ENCODE measurements at regions not wholly inside any gene's neighbourhood (a gene's known extent, or its start where the extent isn't known, plus 50 kb on each side); places are given as distances from the start of the nearest gene placed in this dataset.

DNA sequence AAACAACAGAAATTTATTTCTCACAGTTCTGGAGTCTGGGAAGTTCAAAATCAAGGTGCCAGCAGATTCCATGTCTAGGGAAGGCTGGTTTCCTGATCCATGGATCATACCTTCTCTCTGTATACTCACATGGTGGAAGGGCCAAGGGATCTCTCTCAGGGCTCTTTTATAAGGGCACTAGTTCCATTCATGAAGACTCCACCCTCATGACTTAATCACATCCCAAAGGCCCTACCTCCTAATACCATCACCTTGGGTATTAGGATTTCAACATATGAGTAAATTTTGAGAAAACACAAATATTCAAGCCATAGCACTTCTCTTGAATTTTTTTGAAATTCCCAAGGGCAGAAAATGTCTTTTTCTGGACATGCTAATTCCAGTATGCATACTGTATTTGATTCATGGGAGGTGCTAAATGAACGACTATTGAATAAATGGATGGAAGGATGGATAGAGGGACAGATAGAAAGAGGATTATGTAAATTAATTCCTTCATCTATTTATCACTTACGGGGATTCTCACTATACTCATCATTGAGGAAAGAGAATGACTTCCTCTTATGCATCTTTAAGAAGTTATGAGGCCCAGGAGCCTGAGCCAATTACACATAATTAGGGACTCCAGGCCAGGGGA, 182.8 kb downstream of the NRIP1 start:
- Histone ChIP-seq H3K27ac (ENCODE audit: low read length) (no peak overlapping the region), H3K36me3 (ENCODE audit: control insufficient read depth, low read depth, low read length) (no peaks in the 10 kb centered on the region), H3K9me3 (ENCODE audit: control insufficient read depth, low read depth, low read length) (no peaks in the 10 kb centered on the region), H3K9ac (ENCODE audit: low read length) (no peak overlapping the region), H3K4me3 (ENCODE audit: low read length) (no peak overlapping the region), H3K4me1 (ENCODE audit: control insufficient read depth, low read depth, low read length) (no peaks in the 10 kb centered on the region), H3K27me3 (ENCODE audit: control insufficient read depth, insufficient read depth, low read length) (no peaks in the 10 kb centered on the region)

DNA sequence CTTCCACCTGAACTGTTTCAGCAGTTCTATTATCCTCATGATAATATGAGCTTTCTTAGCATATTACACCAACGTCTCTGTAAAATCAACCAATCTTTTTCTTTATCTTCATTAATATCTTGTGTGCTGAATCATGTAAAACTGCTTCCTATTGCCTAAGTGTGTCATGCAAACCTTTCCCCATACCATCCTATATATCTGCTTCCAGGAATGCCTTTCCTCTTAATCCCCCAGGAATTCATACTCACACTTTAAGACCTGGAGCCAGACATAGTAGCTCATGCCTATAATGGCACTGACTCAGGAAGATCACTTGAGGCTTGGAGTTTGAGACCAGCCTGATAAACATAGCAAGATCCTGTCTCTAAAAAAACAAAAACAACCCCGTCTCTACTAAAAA, 183.9 kb downstream of the NRIP1 start:
- Histone ChIP-seq H3K9me3 (ENCODE audit: control insufficient read depth, low read depth, low read length) (no peaks in the 10 kb centered on the region), H3K27me3 (ENCODE audit: control insufficient read depth, insufficient read depth, low read length) (no peaks in the 10 kb centered on the region), H3K9ac (ENCODE audit: low read length) (no peak overlapping the region), H3K4me3 (ENCODE audit: low read length) (no peak overlapping the region), H3K36me3 (ENCODE audit: control insufficient read depth, low read depth, low read length) (no peaks in the 10 kb centered on the region), H3K27ac (ENCODE audit: low read length) (no peak overlapping the region), H3K4me1 (ENCODE audit: control insufficient read depth, low read depth, low read length) (no peaks in the 10 kb centered on the region)

DNA sequence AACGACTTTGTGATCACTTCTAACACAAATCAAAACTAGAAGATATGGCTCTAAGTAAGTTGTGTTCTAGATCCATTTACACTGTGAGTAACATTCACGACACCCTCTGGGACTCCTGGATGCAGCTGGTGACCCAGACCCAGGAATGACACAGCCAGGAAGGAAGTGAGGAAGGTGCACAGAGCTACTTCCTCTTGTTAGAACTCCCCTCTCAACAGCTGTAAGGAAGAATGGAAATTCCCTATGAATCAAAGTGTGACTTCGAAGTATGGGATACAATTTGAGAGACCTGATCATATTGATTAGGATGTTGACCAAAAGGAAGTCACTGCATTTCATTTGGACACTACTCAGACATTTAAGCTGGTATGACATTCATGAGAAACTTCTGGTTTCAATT, 185.3 kb downstream of the NRIP1 start:
- Histone ChIP-seq H3K36me3 (ENCODE audit: control insufficient read depth, low read depth, low read length) (no peaks in the 10 kb centered on the region), H3K4me3 (ENCODE audit: low read length) (no peak overlapping the region), H3K4me1 (ENCODE audit: control insufficient read depth, low read depth, low read length) (no peaks in the 10 kb centered on the region), H3K27me3 (ENCODE audit: control insufficient read depth, insufficient read depth, low read length) (no peaks in the 10 kb centered on the region), H3K27ac (ENCODE audit: low read length) (no peak overlapping the region), H3K9me3 (ENCODE audit: control insufficient read depth, low read depth, low read length) (no peaks in the 10 kb centered on the region), H3K9ac (ENCODE audit: low read length) (no peak overlapping the region)

DNA sequence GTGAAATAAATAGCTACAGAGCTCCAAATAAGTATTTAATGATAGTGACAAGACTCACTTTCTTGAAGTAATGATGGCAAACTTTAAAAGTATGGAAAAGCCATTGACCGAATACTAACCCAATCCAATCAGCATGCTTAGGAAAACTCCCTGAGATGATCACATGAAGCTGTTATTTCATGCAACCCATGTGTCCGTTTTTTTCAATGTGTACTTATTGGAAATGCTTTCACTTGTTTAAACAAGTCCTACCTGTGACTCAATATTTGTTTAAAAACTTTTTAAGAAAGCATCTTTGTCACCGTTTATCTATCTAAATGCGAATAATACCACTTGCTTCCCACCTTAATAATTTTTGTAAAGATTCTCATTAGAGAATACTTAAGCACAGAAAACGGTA, 185.8 kb downstream of the NRIP1 start:
- Histone ChIP-seq H3K27ac (ENCODE audit: low read length) (no peak overlapping the region), H3K4me1 (ENCODE audit: control insufficient read depth, low read depth, low read length) (no peaks in the 10 kb centered on the region), H3K9ac (ENCODE audit: low read length) (no peak overlapping the region)

DNA sequence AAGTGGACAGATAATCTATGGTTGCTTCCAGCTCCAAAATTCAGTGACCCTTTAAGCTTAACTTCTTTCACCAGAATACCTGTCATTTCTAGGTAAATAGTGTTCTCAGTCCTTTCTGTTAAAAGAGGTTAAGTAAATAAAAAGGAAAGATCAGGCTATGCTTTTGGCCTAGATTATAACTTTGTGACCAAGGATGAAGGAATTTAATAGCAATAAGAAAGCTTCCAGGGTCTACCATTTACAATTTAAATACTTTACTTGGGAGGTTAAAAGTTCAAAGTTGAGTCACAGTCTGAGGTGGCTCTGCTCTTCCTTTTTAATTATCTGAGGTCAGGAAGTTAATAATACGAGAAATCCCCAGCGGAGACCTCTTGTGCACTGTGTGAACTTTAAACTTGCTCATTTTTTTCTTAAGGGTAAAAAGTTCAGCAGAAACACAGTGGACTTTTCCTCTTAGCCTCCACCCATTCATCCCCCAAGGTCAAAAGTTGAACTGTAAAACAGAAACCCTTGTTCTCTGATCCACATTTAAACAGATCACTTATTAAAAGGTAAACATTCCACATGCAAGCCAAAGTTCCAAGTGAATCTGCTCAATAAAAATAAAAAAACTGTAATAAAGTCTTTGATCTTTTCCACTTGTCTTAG, 187.1 kb downstream of the NRIP1 start:
- Histone ChIP-seq H3K27ac (ENCODE audit: low read length) (no peak overlapping the region), H3K36me3 (ENCODE audit: control insufficient read depth, low read depth, low read length) (no peaks in the 10 kb centered on the region), H3K4me3 (ENCODE audit: low read length) (no peak overlapping the region), H3K4me1 (ENCODE audit: control insufficient read depth, low read depth, low read length) (no peaks in the 10 kb centered on the region), H3K27me3 (ENCODE audit: control insufficient read depth, insufficient read depth, low read length) (no peaks in the 10 kb centered on the region), H3K9ac (ENCODE audit: low read length) (no peak overlapping the region), H3K9me3 (ENCODE audit: control insufficient read depth, low read depth, low read length) (no peaks in the 10 kb centered on the region)

More for the DNA sequence above, 185.8 kb downstream of the NRIP1 start:
- Histone ChIP-seq H3K27me3 (ENCODE audit: control insufficient read depth, insufficient read depth, low read length) (no peaks in the 10 kb centered on the region), H3K9me3 (ENCODE audit: control insufficient read depth, low read depth, low read length) (no peaks in the 10 kb centered on the region), H3K4me3 (ENCODE audit: low read length) (no peak overlapping the region), H3K36me3 (ENCODE audit: control insufficient read depth, low read depth, low read length) (no peaks in the 10 kb centered on the region)

DNA sequence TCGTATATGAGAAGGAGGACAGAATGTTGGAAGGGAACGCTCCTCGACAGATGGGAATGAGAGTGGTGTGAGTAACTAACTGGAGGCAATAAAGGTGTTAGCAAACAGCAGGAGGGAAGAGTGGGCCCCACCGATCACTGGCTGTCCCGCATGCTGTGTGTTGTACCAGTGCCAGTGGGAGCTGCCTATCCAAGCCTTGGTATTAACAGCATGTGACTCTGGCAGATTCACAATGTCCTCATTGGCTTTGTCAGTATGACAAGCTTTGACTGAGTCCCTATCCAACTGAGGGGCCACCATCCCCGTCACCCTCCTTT, 188.3 kb downstream of the NRIP1 start:
- Histone ChIP-seq H3K4me3 (ENCODE audit: low read length) (no peak overlapping the region), H3K4me1 (ENCODE audit: control insufficient read depth, low read depth, low read length) (no peaks in the 10 kb centered on the region), H3K27ac (ENCODE audit: low read length) (no peak overlapping the region), H3K9me3 (ENCODE audit: control insufficient read depth, low read depth, low read length) (no peaks in the 10 kb centered on the region), H3K27me3 (ENCODE audit: control insufficient read depth, insufficient read depth, low read length) (no peaks in the 10 kb centered on the region), H3K36me3 (ENCODE audit: control insufficient read depth, low read depth, low read length) (no peaks in the 10 kb centered on the region), H3K9ac (ENCODE audit: low read length) (no peak overlapping the region)

DNA sequence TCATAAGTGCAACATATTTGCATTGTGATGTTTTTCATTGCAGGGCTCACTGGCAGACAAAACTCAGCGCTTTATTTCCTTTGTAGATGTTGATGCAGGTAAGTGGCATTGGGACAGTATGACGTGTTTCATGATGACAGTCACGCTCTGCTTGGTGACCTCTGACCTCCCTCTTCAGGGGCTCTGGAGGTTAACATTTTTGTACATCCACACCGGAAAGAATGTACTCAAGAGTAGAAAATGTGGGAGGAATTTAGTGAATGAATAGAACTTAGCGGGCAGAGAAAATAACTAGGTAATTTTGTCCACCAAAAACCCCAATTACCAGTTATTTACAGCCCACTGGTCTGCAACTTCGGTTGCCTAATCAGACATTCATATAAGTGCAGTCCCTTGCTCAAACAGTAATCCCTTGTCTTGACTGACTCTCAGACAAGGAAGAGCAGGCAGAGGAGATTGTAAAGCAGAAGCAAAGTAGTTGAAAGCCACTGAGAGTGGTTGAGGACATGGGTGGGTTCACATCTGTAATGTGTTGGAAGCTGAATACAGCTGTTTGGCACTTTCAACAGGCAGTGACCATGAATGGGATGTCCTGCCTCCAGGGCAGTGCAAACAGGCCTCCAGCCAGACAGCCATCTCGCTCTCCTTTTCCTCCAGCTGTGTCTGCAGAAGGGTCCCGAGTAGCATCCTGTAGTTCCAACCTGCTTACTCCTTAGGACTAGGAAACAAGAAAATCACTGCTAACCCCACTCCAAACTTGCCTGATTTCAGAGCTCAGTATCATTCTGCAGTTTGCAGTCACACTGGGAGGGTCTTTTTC, 188.9 kb downstream of the NRIP1 start:
- Histone ChIP-seq H3K4me3 (ENCODE audit: low read length) (no peak overlapping the region), H3K4me1 (ENCODE audit: control insufficient read depth, low read depth, low read length) (no peaks in the 10 kb centered on the region), H3K9ac (ENCODE audit: low read length) (no peak overlapping the region), H3K27me3 (ENCODE audit: control insufficient read depth, insufficient read depth, low read length) (no peaks in the 10 kb centered on the region), H3K36me3 (ENCODE audit: control insufficient read depth, low read depth, low read length) (no peaks in the 10 kb centered on the region), H3K27ac (ENCODE audit: low read length) (no peak overlapping the region), H3K9me3 (ENCODE audit: control insufficient read depth, low read depth, low read length) (no peaks in the 10 kb centered on the region)

DNA sequence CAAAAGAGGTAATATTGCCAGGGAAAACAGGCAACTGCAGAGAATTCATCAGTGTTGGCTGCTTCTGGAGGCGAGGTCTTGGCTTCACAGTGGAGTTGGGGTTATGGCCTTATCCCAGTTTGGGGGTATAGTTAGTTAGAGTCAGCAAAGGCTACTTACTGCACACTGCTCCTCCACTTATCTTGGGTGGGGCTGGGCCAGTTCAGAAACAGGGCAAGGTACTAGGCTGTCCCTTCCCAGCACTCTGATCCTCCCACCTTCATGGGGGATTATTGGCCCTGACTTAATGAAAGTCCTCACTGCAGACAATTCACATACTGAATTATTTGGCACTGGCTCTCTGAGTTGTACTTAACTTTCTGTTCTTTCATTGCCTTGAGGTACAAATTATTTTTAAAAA, 189.6 kb downstream of the NRIP1 start:
- Histone ChIP-seq H3K4me1 (ENCODE audit: control insufficient read depth, low read depth, low read length) (no peaks in the 10 kb centered on the region), H3K27me3 (ENCODE audit: control insufficient read depth, insufficient read depth, low read length) (no peaks in the 10 kb centered on the region), H3K36me3 (ENCODE audit: control insufficient read depth, low read depth, low read length) (no peaks in the 10 kb centered on the region)

DNA sequence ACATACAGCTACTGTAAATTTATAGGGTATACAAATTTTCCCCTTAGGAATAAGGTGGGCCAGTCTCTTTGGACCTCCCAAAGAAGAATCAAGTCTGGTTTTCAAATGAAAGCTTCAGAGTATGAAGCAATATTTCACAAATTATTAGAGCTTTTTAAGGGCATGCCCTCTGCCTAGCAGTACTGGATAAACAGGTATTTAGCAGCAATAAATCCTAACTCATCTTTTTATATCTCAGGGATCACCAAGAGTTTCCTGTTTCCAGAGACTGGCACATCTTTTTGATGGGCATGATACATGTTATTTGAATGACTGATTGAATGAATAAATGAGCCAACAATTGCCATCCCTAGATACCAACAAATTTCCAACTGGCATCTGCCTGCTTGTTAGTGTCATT, 190.4 kb downstream of the NRIP1 start:
- no peak overlapping the region for H3K4me3 ChIP-seq (ENCODE audit: low read length)
- no peaks in the 10 kb centered on the region for H3K27me3 ChIP-seq (ENCODE audit: control insufficient read depth, insufficient read depth, low read length)
- H3K9me3 ChIP-seq (ENCODE audit: control insufficient read depth, low read depth, low read length): no peaks in the 10 kb centered on the region
- no peaks in the 10 kb centered on the region for H3K4me1 ChIP-seq (ENCODE audit: control insufficient read depth, low read depth, low read length)
- H3K27ac ChIP-seq (ENCODE audit: low read length): no peak overlapping the region
- H3K9ac ChIP-seq (ENCODE audit: low read length): no peak overlapping the region
- no peaks in the 10 kb centered on the region for H3K36me3 ChIP-seq (ENCODE audit: control insufficient read depth, low read depth, low read length)

More for the DNA sequence above, 189.6 kb downstream of the NRIP1 start:
- no peak overlapping the region for H3K9ac ChIP-seq (ENCODE audit: low read length)
- no peak overlapping the region for H3K27ac ChIP-seq (ENCODE audit: low read length)
- no peak overlapping the region for H3K4me3 ChIP-seq (ENCODE audit: low read length)
- no peaks in the 10 kb centered on the region for H3K9me3 ChIP-seq (ENCODE audit: control insufficient read depth, low read depth, low read length)

DNA sequence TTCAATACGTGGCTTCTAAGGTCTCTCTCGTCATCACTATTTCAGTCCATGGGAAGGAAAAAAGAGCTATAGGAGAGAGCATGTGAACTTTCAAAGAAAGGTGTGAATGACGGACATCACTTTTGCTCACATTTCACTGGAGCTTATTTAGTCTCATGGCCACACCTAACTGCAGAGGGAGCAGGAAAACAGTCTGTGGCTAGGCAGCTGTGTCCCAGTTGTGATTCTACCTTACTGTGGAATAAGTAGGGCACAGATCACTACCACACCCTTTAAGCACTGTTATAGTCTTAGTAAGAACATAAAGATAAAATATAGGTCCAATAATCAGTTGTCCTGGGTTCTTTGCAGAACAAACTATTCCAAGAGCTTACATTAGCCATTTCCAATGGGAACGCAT, 192.9 kb downstream of the NRIP1 start:
- no peaks in the 10 kb centered on the region for H3K27me3 ChIP-seq (ENCODE audit: control insufficient read depth, insufficient read depth, low read length)
- no peak overlapping the region for H3K27ac ChIP-seq (ENCODE audit: low read length)
- H3K4me3 ChIP-seq (ENCODE audit: low read length): no peak overlapping the region
- no peaks in the 10 kb centered on the region for H3K36me3 ChIP-seq (ENCODE audit: control insufficient read depth, low read depth, low read length)
- no peaks in the 10 kb centered on the region for H3K9me3 ChIP-seq (ENCODE audit: control insufficient read depth, low read depth, low read length)
- no peak overlapping the region for H3K9ac ChIP-seq (ENCODE audit: low read length)
- peaks cover 11% of the 10 kb centered on the region for H3K4me1 ChIP-seq (ENCODE audit: control insufficient read depth, low read depth, low read length)

DNA sequence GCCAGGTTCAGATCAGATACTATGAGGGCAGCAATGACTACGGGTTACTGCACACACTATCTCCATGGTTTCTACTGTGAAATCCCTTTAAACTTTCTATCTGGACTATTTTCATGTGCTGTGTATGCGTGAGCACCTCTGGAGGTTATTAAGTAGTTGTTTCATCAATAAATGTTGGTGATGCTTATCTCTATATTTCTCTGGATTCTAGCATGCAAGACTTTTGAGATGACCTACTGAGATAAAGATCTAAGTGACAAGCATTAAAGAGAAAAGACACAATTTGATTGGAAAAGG, 194.0 kb downstream of the NRIP1 start:
- H3K27me3 ChIP-seq (ENCODE audit: control insufficient read depth, insufficient read depth, low read length): no peaks in the 10 kb centered on the region
- H3K4me1 ChIP-seq (ENCODE audit: control insufficient read depth, low read depth, low read length): peaks cover 17% of the 10 kb centered on the region
- no peak overlapping the region for H3K27ac ChIP-seq (ENCODE audit: low read length)
- no peaks in the 10 kb centered on the region for H3K36me3 ChIP-seq (ENCODE audit: control insufficient read depth, low read depth, low read length)
- H3K4me3 ChIP-seq (ENCODE audit: low read length): no peak overlapping the region
- H3K9me3 ChIP-seq (ENCODE audit: control insufficient read depth, low read depth, low read length): no peaks in the 10 kb centered on the region
- no peak overlapping the region for H3K9ac ChIP-seq (ENCODE audit: low read length)
